Germinal center (tissue), 1 donor: ENCODE measurements at regions not wholly inside any gene's neighbourhood (a gene's known extent, or its start where the extent isn't known, plus 50 kb on each side); places are given as distances from the start of the nearest gene placed in this dataset.
A peak's percentile ranks its signal among the peaks of the same experiment; 100 is the strongest.
"Not testable (repeated sequence)": the region's sequence is repeated elsewhere in the genome, so short reads cannot be mapped to it uniquely, and the experiment has no call there.

ENCODE experiments used
- DNase-seq: peaks from one replicate; pipeline ENCODE4 v3.0.0; 2012; ENCODE audit warnings: mixed read lengths, low spot score

- no peak for DNase-seq
Measured at GRCh38 chr6:130494729-130495128, 128.9 kb downstream of the TMEM200A start.

- DNase-seq, result no peak
Measured at GRCh38 chr6:130500693-130501092, 134.9 kb downstream of the TMEM200A start.

GRCh38 chr6:130503146-130503545 is 137.3 kb downstream of the TMEM200A start:
- DNase-seq, result no peak

- DNase-seq, result no peak
Measured at GRCh38 chr6:130505808-130506598, 140.2 kb downstream of the TMEM200A start.

GRCh38 chr6:130507005-130507665 is 141.3 kb downstream of the TMEM200A start:
- DNase-seq, result not testable (repeated sequence)

- DNase-seq, result no peak
Measured at GRCh38 chr6:130507666-130508028, 141.8 kb downstream of the TMEM200A start.

- DNase-seq, result peak; percentile 47
Measured at GRCh38 chr6:130513770-130514169, 148.0 kb downstream of the TMEM200A start.

- no peak for DNase-seq
Measured at GRCh38 chr6:130514712-130515111, 148.9 kb downstream of the TMEM200A start.

- DNase-seq, result no peak
Measured at GRCh38 chr6:130515306-130515705, 149.5 kb downstream of the TMEM200A start.

- DNase-seq, result no peak
Measured at GRCh38 chr6:130516604-130517003, 150.8 kb downstream of the TMEM200A start.

- DNase-seq, result no peak
Measured at GRCh38 chr6:130517444-130517931, 151.7 kb downstream of the TMEM200A start.

- DNase-seq, result no peak
Measured at GRCh38 chr6:130518588-130518987, 152.8 kb downstream of the TMEM200A start.

- DNase-seq, result no peak
Measured at GRCh38 chr6:130520221-130520620, 154.4 kb downstream of the TMEM200A start.

- no peak for DNase-seq
Measured at GRCh38 chr6:130520801-130521200, 155.0 kb downstream of the TMEM200A start.

GRCh38 chr6:130524552-130524951 is 158.7 kb downstream of the TMEM200A start:
- DNase-seq, result no peak

GRCh38 chr6:130525408-130525807 is 159.6 kb downstream of the TMEM200A start:
- DNase-seq, result no peak

- no peak for DNase-seq
Measured at GRCh38 chr6:130526466-130526865, 160.6 kb downstream of the TMEM200A start.

GRCh38 chr6:130527173-130527572 is 161.4 kb downstream of the TMEM200A start:
- DNase-seq, result no peak

GRCh38 chr6:130529569-130530149 is 163.8 kb downstream of the TMEM200A start:
- DNase-seq, result no peak

GRCh38 chr6:130534627-130535026 is 168.8 kb downstream of the TMEM200A start:
- DNase-seq, result no peak

GRCh38 chr6:130535242-130535641 is 169.4 kb downstream of the TMEM200A start:
- no peak for DNase-seq

- DNase-seq, result no peak
Measured at GRCh38 chr6:130537447-130537846, 171.6 kb downstream of the TMEM200A start.

GRCh38 chr6:130547723-130548122 is 181.9 kb downstream of the TMEM200A start:
- DNase-seq, result no peak
